H9 (cell line): ENCODE measurements at regions not wholly inside any gene's neighbourhood (a gene's known extent, or its start where the extent isn't known, plus 50 kb on each side); places are given as distances from the start of the nearest gene placed in this dataset.

Experiments used
- DNase-seq: peaks from one replicate; pipeline ENCODE4 v3.0.0-alpha.2; 2017
- H2AFZ ChIP-seq: one replicate; pipeline ENCODE4 v1.6.1; 2013; ENCODE audit warnings: mild to moderate bottlenecking, low read length, control low read depth, moderate library complexity
- H2AK5ac ChIP-seq: 2 replicates; pipeline ENCODE4 v1.6.1; 2013; ENCODE audit warnings: low read length, control low read depth, mixed read lengths; ENCODE audit not compliant: insufficient read length
- H2BK120ac ChIP-seq: one replicate; pipeline ENCODE4 v1.6.1; 2013; ENCODE audit warnings: low read depth, mild to moderate bottlenecking, low read length, control low read depth, inconsistent platforms; ENCODE audit not compliant: poor library complexity, severe bottlenecking
- H2BK12ac ChIP-seq: 2 replicates; pipeline ENCODE4 v1.6.1; 2013; ENCODE audit warnings: low read length, control low read depth, mixed read lengths, low read depth; ENCODE audit not compliant: insufficient read length
- H2BK15ac ChIP-seq: 2 replicates; pipeline ENCODE4 v1.6.1; 2013; ENCODE audit warnings: low read depth, low read length, control low read depth
- H2BK20ac ChIP-seq: one replicate; pipeline ENCODE4 v1.6.1; 2013; ENCODE audit warnings: low read depth, mild to moderate bottlenecking, low read length, control low read depth, inconsistent platforms; ENCODE audit not compliant: poor library complexity, severe bottlenecking
- H2BK5ac ChIP-seq: 2 replicates; pipeline ENCODE4 v1.6.1; 2013; ENCODE audit warnings: low read length, control low read depth, mixed read lengths; ENCODE audit not compliant: insufficient read length
- H3K14ac ChIP-seq: 2 replicates; pipeline ENCODE4 v1.6.1; 2013; ENCODE audit warnings: low read length, control low read depth; ENCODE audit not compliant: insufficient read depth
- H3K18ac ChIP-seq: 2 replicates; pipeline ENCODE4 v1.6.1; 2013; ENCODE audit warnings: low read depth, mild to moderate bottlenecking, mixed read lengths, low read length, control low read depth; ENCODE audit not compliant: insufficient read length
- H3K23ac ChIP-seq: 2 replicates; pipeline ENCODE4 v1.6.1; 2013; ENCODE audit warnings: low read length, control low read depth, mixed read lengths, low read depth; ENCODE audit not compliant: insufficient read length
- H3K23me2 ChIP-seq: 2 replicates; pipeline ENCODE4 v1.6.1; 2013; ENCODE audit warnings: low read depth, mild to moderate bottlenecking, mixed read lengths, low read length, control low read depth; ENCODE audit not compliant: insufficient read length, poor library complexity, severe bottlenecking
- H3K27ac ChIP-seq: 2 replicates; pipeline ENCODE4 v1.5.1; 2013; ENCODE audit warnings: low read length, control low read depth, mixed read lengths, low read depth; ENCODE audit not compliant: insufficient read length
- H3K27me3 ChIP-seq: 2 replicates; pipeline ENCODE4 v1.6.1; 2013; ENCODE audit warnings: low read length, control low read depth, inconsistent platforms; ENCODE audit not compliant: insufficient read depth
- H3K4ac ChIP-seq: 2 replicates; pipeline ENCODE4 v1.6.1; 2013; ENCODE audit warnings: low read depth, mild to moderate bottlenecking, control low read depth, inconsistent platforms, low read length, moderate library complexity
- H3K4me1 ChIP-seq: 2 replicates; pipeline ENCODE4 v1.6.1; 2013; ENCODE audit warnings: low read length, control low read depth, inconsistent platforms; ENCODE audit not compliant: insufficient read depth
- H3K4me2 ChIP-seq: 2 replicates; pipeline ENCODE4 v1.6.1; 2013; ENCODE audit warnings: low read length, control low read depth, mixed read lengths; ENCODE audit not compliant: insufficient read length, insufficient read depth
- H3K56ac ChIP-seq: 2 replicates; pipeline ENCODE4 v1.6.1; 2013; ENCODE audit warnings: low read depth, mild to moderate bottlenecking, mixed read lengths, low read length, control low read depth; ENCODE audit not compliant: insufficient read length
- H3K79me1 ChIP-seq: 2 replicates; pipeline ENCODE4 v1.6.1; 2013; ENCODE audit warnings: low read depth, mild to moderate bottlenecking, moderate library complexity, low read length, control low read depth, inconsistent platforms; ENCODE audit not compliant: insufficient read depth, poor library complexity, severe bottlenecking
- H3K79me2 ChIP-seq: 2 replicates; pipeline ENCODE4 v1.6.1; 2013; ENCODE audit warnings: low read length, control low read depth, inconsistent platforms; ENCODE audit not compliant: insufficient read depth
- H3K9ac ChIP-seq: 2 replicates; pipeline ENCODE4 v1.6.1; 2013; ENCODE audit warnings: low read length, control low read depth, mixed read lengths; ENCODE audit not compliant: insufficient read length; ENCODE audit errors: extremely low read depth
- H3K9me3 ChIP-seq: one replicate; pipeline ENCODE4 v1.6.1; 2013; ENCODE audit warnings: low read depth, low read length, inconsistent platforms; ENCODE audit not compliant: control insufficient read depth
- H3T11ph ChIP-seq: one replicate; pipeline ENCODE4 v1.6.1; 2013; ENCODE audit warnings: mild to moderate bottlenecking, low read length, control low read depth, inconsistent platforms
- H4K20me1 ChIP-seq: one replicate; pipeline ENCODE4 v1.6.1; 2013; ENCODE audit not compliant: control insufficient read depth, insufficient read length, insufficient read depth
- H4K5ac ChIP-seq: 2 replicates; pipeline ENCODE4 v1.6.1; 2013; ENCODE audit warnings: low read depth, mild to moderate bottlenecking, mixed read lengths, low read length, control low read depth; ENCODE audit not compliant: insufficient read length
- H4K8ac ChIP-seq: replicated peaks from 2 replicates; pipeline ENCODE4 v1.6.1; 2013; ENCODE audit warnings: low read length, control low read depth, mixed read lengths, low read depth; ENCODE audit not compliant: insufficient read length
- H4K91ac ChIP-seq: 2 replicates; pipeline ENCODE4 v1.6.1; 2013; ENCODE audit warnings: low read depth, mild to moderate bottlenecking, moderate library complexity, mixed read lengths, low read length, control low read depth; ENCODE audit not compliant: insufficient read length
- H3K27ac Mint-ChIP-seq, 3 experiments: 2 replicates in 2 of 3; 3 replicates in 1 of 3; pipeline ENCODE4 v1.8.0; 2020 to 2021; ENCODE audit warnings: mixed read lengths in 3 of 3, mild to moderate bottlenecking in 1 of 3, moderate library complexity in 1 of 3
- H3K27me3 Mint-ChIP-seq: 2 replicates; pipeline ENCODE4 v1.8.0; 2021; ENCODE audit warnings: low read depth, mild to moderate bottlenecking, moderate library complexity, mixed read lengths
- H3K36me3 Mint-ChIP-seq, 3 experiments: 2 replicates in 2 of 3; 3 replicates in 1 of 3; pipeline ENCODE4 v1.8.0; 2020 to 2021; ENCODE audit warnings: low read depth in 3 of 3, mixed read lengths in 3 of 3; ENCODE audit not compliant: insufficient read depth in 1 of 3
- H3K4me1 Mint-ChIP-seq, 2 experiments: 2 replicates each; pipeline ENCODE4 v1.8.0; 2020; ENCODE audit warnings: mixed read lengths in 2 of 2
- H3K4me3 Mint-ChIP-seq, 2 experiments: 2 replicates in 1 of 2; 3 replicates in 1 of 2; pipeline ENCODE4 v1.8.0; 2020 to 2021; ENCODE audit warnings: mild to moderate bottlenecking in 2 of 2, mixed read lengths in 2 of 2, moderate library complexity in 1 of 2
- H3K9me3 Mint-ChIP-seq, 2 experiments: 2 replicates in 1 of 2; 3 replicates in 1 of 2; pipeline ENCODE4 v1.8.0; 2020; ENCODE audit warnings: mild to moderate bottlenecking in 2 of 2, mixed read lengths in 2 of 2, moderate library complexity in 1 of 2
- CTCF ChIP-seq: fragments of 200-600 bp; sonication (generic); conservative IDR thresholded peaks from 3 replicates; pipeline ENCODE4 v1.8.0; 2021; ENCODE audit warnings: antibody characterized with exemption, mild to moderate bottlenecking
- WGBS: extraction: QIAGEN DNeasy Blood & Tissue Kit; methylation state at CpG from one replicate; pipeline ENCODE4 v1.1.7; 2013; ENCODE audit warnings: missing lambda C conversion rate, low lambda C conversion rate, mixed read lengths; ENCODE audit not compliant: insufficient read length; ENCODE audit errors: extremely low coverage; 5-methylcytosine and 5-hydroxymethylcytosine counted together

DNA sequence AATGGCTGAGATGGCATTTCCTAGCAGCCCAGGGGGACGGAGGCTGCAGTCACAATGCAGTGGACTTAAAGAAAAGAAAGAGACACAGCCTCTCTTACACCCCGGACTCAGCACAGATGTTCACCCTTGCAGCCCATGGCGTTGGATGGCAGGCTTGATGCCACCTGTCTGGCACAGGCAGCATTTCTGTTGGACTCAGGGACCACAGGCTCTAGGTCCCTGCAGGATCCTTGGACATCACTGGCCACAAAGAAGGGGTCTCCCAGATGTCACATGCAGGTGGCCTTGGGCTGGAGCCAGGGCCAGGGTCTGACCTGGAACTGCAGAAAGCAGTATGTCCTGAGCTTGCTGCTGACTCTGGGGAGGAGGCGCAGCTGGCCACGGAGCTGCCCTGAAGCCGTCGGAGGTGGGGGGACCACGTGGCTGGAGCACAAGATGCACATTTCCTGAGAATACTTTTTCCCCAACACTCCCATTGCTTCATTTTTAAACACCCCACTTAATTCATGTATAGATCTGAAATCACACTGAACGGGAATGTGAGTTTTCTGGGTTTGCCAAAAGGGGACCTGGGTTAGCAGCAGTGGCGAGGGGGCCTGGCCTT lies 102.3 kb upstream of the SULF2 start:
- Mint-ChIP-seq H3K27me3 (peaks cover 5% of the 10 kb centered on the region), H3K4me3 (no peak overlapping the region), H3K9me3 (no peaks in the 10 kb centered on the region; a peak in 1 of 5 replicates), H3K36me3 (no peaks in the 10 kb centered on the region), H3K27ac (no peak overlapping the region), H3K4me1 (peaks cover 0 to 3% of the 10 kb centered on the region in 2 experiments; a peak in 1 of 4 replicates)
- Histone ChIP-seq H4K91ac (no peak overlapping the region), H3K79me1 (no peaks in the 10 kb centered on the region), H2BK120ac (no peak overlapping the region), H2AFZ (no peak overlapping the region), H3K14ac (no peak overlapping the region), H3K9me3 (no peaks in the 10 kb centered on the region), H2BK5ac (no peak overlapping the region), H3K79me2 (no peaks in the 10 kb centered on the region), H3K56ac (no peak overlapping the region), H2BK15ac (no peak overlapping the region), H3K4me2 (no peak overlapping the region), H3K23me2 (no peaks in the 10 kb centered on the region), H3K23ac (no peak overlapping the region), H3K4ac (no peak overlapping the region), H3K27ac (no peak overlapping the region), H3T11ph (no peak overlapping the region), H3K18ac (no peak overlapping the region), H3K27me3 (no peaks in the 10 kb centered on the region), H2BK12ac (no peak overlapping the region), H4K8ac (no peak overlapping the region), H4K5ac (no peak overlapping the region), H4K20me1 (no peaks in the 10 kb centered on the region), H3K9ac (no peak overlapping the region), H2AK5ac (no peak overlapping the region), H3K4me1 (no peaks in the 10 kb centered on the region), H2BK20ac (no peak overlapping the region)
- WGBS = no CpG with 5 or more reads among the region's 10 CpGs
- no peak for TF ChIP-seq CTCF
- no peak for DNase-seq
